ENCODE measurements at regions not wholly inside any gene's neighbourhood (a gene's known extent, or its start where the extent isn't known, plus 50 kb on each side); places are given as distances from the start of the nearest gene placed in this dataset.

DNA sequence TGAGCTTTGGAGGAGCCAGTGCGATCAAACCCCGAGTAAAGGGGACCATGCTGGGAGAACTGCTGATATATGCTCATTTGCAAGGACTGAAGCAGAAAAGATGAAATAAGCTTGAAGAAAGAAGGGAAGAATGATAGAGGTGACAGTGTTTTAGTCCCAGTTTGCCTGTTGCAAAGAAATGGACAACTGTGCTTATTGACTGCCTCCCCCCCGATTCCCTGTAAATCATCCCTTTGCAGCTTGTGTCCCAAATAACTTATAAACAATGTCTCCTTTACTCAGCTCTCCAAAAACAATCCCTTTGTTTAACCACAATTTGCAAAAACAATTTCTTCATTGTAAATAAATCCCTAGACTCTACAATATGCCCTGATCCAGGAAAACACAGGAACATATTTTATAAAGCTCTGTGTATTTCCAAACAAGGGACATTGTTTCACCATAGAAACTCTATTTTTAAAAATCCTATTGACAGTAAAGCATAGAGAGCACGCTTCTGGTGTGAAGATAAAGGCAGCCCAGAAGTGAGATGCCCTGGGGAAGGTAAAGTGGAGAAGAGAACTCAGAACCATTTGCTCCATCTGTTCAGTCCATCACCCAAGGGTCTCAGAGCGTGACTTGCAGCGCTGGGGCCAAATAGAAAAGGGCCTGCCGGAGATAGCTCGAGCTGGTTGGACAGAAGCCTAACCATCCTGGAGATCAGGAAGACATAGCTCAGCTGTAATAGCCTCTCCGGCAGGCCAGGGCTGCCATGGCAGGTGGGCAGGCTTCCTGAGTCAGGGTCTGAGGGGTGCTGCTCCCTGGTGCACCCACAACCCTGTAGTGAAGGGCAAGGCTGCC, 280.5 kb downstream of the WDR11 start:
- Histone ChIP-seq H3K27me3 (no peaks in the 10 kb centered on the region), H3K36me3 (no peaks in the 10 kb centered on the region), H3K4me3 (replicated peaks in 1 of 3) (no peak overlapping the region), H3K4me1 (peaks cover 0 to 9% of the 10 kb centered on the region in 2 donors), H3K27ac (no peak overlapping the region), H3K9me3 (no peaks in the 10 kb centered on the region)
- 83 to 84% methylated on average over 9 of the region's 9 CpGs for WGBS, 2 donors
- intact Hi-C loops (cut with DNase I), result no loop called here
- no peak for DNase-seq
- no peak for TF ChIP-seq POLR2A (IDR thresholded peaks at IDR 0.05)
- TF ChIP-seq, protein P1, sequence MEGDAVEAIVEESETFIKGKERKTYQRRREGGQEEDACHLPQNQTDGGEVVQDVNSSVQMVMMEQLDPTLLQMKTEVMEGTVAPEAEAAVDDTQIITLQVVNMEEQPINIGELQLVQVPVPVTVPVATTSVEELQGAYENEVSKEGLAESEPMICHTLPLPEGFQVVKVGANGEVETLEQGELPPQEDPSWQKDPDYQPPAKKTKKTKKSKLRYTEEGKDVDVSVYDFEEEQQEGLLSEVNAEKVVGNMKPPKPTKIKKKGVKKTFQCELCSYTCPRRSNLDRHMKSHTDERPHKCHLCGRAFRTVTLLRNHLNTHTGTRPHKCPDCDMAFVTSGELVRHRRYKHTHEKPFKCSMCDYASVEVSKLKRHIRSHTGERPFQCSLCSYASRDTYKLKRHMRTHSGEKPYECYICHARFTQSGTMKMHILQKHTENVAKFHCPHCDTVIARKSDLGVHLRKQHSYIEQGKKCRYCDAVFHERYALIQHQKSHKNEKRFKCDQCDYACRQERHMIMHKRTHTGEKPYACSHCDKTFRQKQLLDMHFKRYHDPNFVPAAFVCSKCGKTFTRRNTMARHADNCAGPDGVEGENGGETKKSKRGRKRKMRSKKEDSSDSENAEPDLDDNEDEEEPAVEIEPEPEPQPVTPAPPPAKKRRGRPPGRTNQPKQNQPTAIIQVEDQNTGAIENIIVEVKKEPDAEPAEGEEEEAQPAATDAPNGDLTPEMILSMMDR (IDR thresholded peaks at IDR 0.05), result no peak

- no peaks in the 10 kb centered on the region for H3K27me3 ChIP-seq
- H3K9me3 ChIP-seq, result no peaks in the 10 kb centered on the region
- intact Hi-C loops (cut with DNase I), result no loop called here
- TF ChIP-seq, protein P1 (IDR thresholded peaks at IDR 0.05), result no peak
- no peak for TF ChIP-seq POLR2A (IDR thresholded peaks at IDR 0.05)
- no peaks in the 10 kb centered on the region for H3K36me3 ChIP-seq
- WGBS, 2 donors, result 83 to 100% methylated on average over 1 of the region's 1 CpG
- H3K4me3 ChIP-seq (replicated peaks in 1 of 3), result no peak overlapping the region
- H3K4me1 ChIP-seq, result peaks cover 0 to 9% of the 10 kb centered on the region in 2 donors
- no peak for DNase-seq
- H3K27ac ChIP-seq, result no peak overlapping the region
Measured at GRCh38 chr10:121132273-121132672, 281.1 kb downstream of the WDR11 start.

GRCh38 chr10:121133901-121134300, 282.7 kb downstream of the WDR11 start:
- no peaks in the 10 kb centered on the region for H3K36me3 ChIP-seq
- H3K27me3 ChIP-seq, result no peaks in the 10 kb centered on the region
- TF ChIP-seq, protein P1 (IDR thresholded peaks at IDR 0.05), result no peak
- no peak for DNase-seq
- no peaks in the 10 kb centered on the region for H3K9me3 ChIP-seq
- H3K27ac ChIP-seq, result no peak overlapping the region
- H3K4me1 ChIP-seq, result peaks cover 0 to 9% of the 10 kb centered on the region in 2 donors
- intact Hi-C loops (cut with DNase I), result no loop called here
- WGBS, 2 donors, result 95 to 96% methylated on average over 7 of the region's 7 CpGs
- H3K4me3 ChIP-seq (replicated peaks in 1 of 3), result no peak overlapping the region

- no peaks in the 10 kb centered on the region for H3K36me3 ChIP-seq
Measured at GRCh38 chr10:121134711-121135110, 283.5 kb downstream of the WDR11 start.

GRCh38 chr10:121135512-121135911, 284.4 kb downstream of the WDR11 start:
- Histone ChIP-seq H3K4me1 (peaks cover 0 to 9% of the 10 kb centered on the region in 2 donors), H3K27ac (no peak overlapping the region), H3K9me3 (no peaks in the 10 kb centered on the region), H3K4me3 (replicated peaks in 1 of 3) (no peak overlapping the region), H3K36me3 (no peaks in the 10 kb centered on the region), H3K27me3 (no peaks in the 10 kb centered on the region)
- 94 to 99% methylated on average over 4 of the region's 4 CpGs for WGBS, 2 donors
- TF ChIP-seq POLR2A (IDR thresholded peaks at IDR 0.05), result no peak
- TF ChIP-seq, protein P1 (IDR thresholded peaks at IDR 0.05), result no peak
- intact Hi-C loops (cut with DNase I), result no loop called here
- DNase-seq, result no peak

More at GRCh38 chr10:121134711-121135110, 283.5 kb downstream of the WDR11 start:
- 88 to 98% methylated on average over 1 of the region's 1 CpG for WGBS, 2 donors
- no peaks in the 10 kb centered on the region for H3K27me3 ChIP-seq
- H3K4me3 ChIP-seq (replicated peaks in 1 of 3), result no peak overlapping the region
- TF ChIP-seq, protein P1 (IDR thresholded peaks at IDR 0.05), result no peak
- no peak for TF ChIP-seq POLR2A (IDR thresholded peaks at IDR 0.05)
- no peaks in the 10 kb centered on the region for H3K9me3 ChIP-seq
- DNase-seq, result no peak
- intact Hi-C loops (cut with DNase I), result no loop called here
- H3K27ac ChIP-seq, result no peak overlapping the region
- H3K4me1 ChIP-seq, result peaks cover 0 to 9% of the 10 kb centered on the region in 2 donors

All from thyroid gland (tissue), 4 donors.